ENCODE measurements at regions not wholly inside any gene's neighbourhood (a gene's known extent, or its start where the extent isn't known, plus 50 kb on each side); places are given as distances from the start of the nearest gene placed in this dataset.

DNA sequence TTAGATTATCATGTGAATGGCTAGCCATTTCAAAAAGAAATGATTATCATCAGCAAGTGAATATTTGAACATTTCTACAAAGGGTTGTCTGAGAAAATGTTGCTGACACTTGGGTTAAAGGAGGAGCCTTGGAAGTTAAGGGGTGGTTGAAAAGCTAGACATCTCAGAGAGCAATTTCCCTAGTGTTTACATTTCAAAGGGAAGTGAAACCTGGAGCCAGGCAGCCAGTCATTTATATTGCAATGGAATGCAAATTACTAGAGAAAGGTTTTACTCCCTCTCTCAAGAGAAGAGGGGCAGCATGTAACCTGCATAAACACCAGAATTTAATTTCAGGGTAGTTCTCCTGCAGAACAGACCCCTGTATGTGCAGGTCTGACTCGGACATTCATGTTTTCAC is 279.0 kb downstream of the SLC16A7 start:
- no peak overlapping the region for H3K4ac ChIP-seq (replicated peaks; ENCODE audit: insufficient read length, low read depth, low read length)
- H3K14ac ChIP-seq (ENCODE audit: insufficient read length): no peak overlapping the region
- H2AK5ac ChIP-seq (ENCODE audit: low read depth, low read length): no peak overlapping the region
- no peak overlapping the region for H2BK15ac ChIP-seq (ENCODE audit: low read length)
- H3K23ac ChIP-seq (ENCODE audit: insufficient read length): no peak overlapping the region
- no peak overlapping the region for H2BK5ac ChIP-seq (ENCODE audit: low read depth, low read length)
- H3K9me3 ChIP-seq (ENCODE audit: insufficient read depth in 2 of 2, low read depth in 1 of 2, low read length in 1 of 2): no peaks in the 10 kb centered on the region
- WGBS, 2 experiments (ENCODE audit: extremely low coverage in 1 of 2, insufficient coverage in 1 of 2, insufficient read length in 1 of 2, insufficient replicate concordance in 2 of 2, low coverage in 1 of 2, low lambda C conversion rate in 2 of 2, missing lambda C conversion rate in 1 of 2): 15% methylated on average over 1 of the region's 1 CpG; no CpG with 5 or more reads in 1 of the 2 experiments
- no peak overlapping the region for H3K9ac ChIP-seq (replicated peaks in 1 of 4; ENCODE audit: extremely low read depth in 1 of 4, low read depth in 3 of 4, low read length in 3 of 4)
- H2BK20ac ChIP-seq (ENCODE audit: low read length): no peak overlapping the region
- H2BK120ac ChIP-seq (replicated peaks; ENCODE audit: low read depth, low read length): no peak overlapping the region
- H4K5ac ChIP-seq (ENCODE audit: insufficient read length, low read depth, low read length): no peak overlapping the region
- DNase-seq (ENCODE audit: low read depth in 1 of 2, low spot score in 2 of 2): no peak
- H3K79me1 ChIP-seq (ENCODE audit: low read depth, low read length): no peaks in the 10 kb centered on the region
- no peaks in the 10 kb centered on the region for H3K79me2 ChIP-seq (ENCODE audit: control insufficient read depth in 1 of 2, insufficient read depth in 2 of 2, low read length in 2 of 2)
- TF ChIP-seq CHD2 (IDR thresholded peaks at IDR 0.05; ENCODE audit: low read length): no peak
- no peak for TF ChIP-seq CTBP2 (IDR thresholded peaks at IDR 0.05; ENCODE audit: borderline replicate concordance, insufficient read depth, insufficient read length, low read length)
- TF ChIP-seq SIRT6 (IDR thresholded peaks at IDR 0.05; ENCODE audit: low read length): no peak
- no peak for TF ChIP-seq SIN3A (conservative IDR thresholded peaks at IDR 0.05 in 1 of 2, IDR thresholded peaks at IDR 0.05 in 1 of 2; ENCODE audit: low read depth in 1 of 2, low read length in 2 of 2)
- TF ChIP-seq EP300 (IDR thresholded peaks at IDR 0.05; ENCODE audit: borderline replicate concordance in 1 of 2, low read depth in 2 of 2, low read length in 2 of 2): no peak
- TF ChIP-seq, protein P1, sequence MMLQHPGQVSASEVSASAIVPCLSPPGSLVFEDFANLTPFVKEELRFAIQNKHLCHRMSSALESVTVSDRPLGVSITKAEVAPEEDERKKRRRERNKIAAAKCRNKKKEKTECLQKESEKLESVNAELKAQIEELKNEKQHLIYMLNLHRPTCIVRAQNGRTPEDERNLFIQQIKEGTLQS (IDR thresholded peaks at IDR 0.05; ENCODE audit: insufficient read depth, low read depth, low read length): no peak
- no peak for TF ChIP-seq EGR1 (IDR thresholded peaks at IDR 0.05; ENCODE audit: borderline replicate concordance, low read depth, low read length)
- no peak for TF ChIP-seq CBX8 (IDR thresholded peaks at IDR 0.05; ENCODE audit: borderline replicate concordance, low read depth, low read length)
- TF ChIP-seq RNF2 (IDR thresholded peaks at IDR 0.05; ENCODE audit: borderline replicate concordance, low read depth, low read length, missing control alignments, poor library complexity, severe bottlenecking): no peak
- TF ChIP-seq SRF (IDR thresholded peaks at IDR 0.05; ENCODE audit: low read depth, low read length): no peak
- TF ChIP-seq POLR2AphosphoS5 (IDR thresholded peaks at IDR 0.05; ENCODE audit: low read depth, low read length): no peak
- TF ChIP-seq MAFK (IDR thresholded peaks at IDR 0.05; ENCODE audit: low read depth, low read length): no peak
- no peak for TF ChIP-seq KDM1A (IDR thresholded peaks at IDR 0.05; ENCODE audit: borderline replicate concordance, low read length)
- H3K23me2 ChIP-seq (ENCODE audit: low read depth, low read length): no peaks in the 10 kb centered on the region
- H2BK12ac ChIP-seq (ENCODE audit: low read depth, low read length): no peak overlapping the region
- CTCF ChIA-PET (ENCODE audit: partially characterized antibody): interaction anchor here (0.5 kb wide), 1 partner anchor 34 kb away, joined by 3 read pairs; no protein-coding TSS in a partner anchor
- H4K20me1 ChIP-seq (replicated peaks in 1 of 2; ENCODE audit: control insufficient read depth in 1 of 2, insufficient read depth in 2 of 2, low read length in 2 of 2): no peaks in the 10 kb centered on the region
- H3K36me3 ChIP-seq (ENCODE audit: control insufficient read depth in 2 of 4, insufficient read depth in 4 of 4, low read length in 3 of 4): no peaks in the 10 kb centered on the region
- H2AFZ ChIP-seq (ENCODE audit: low read length): no peak overlapping the region
- peak overlapping the region; percentile 46 to 63 for H3K4me2 ChIP-seq (ENCODE audit: insufficient read depth in 1 of 2, low read depth in 2 of 2, low read length in 2 of 2)
- no peak overlapping the region for H3K27ac ChIP-seq (ENCODE audit: low read depth, low read length)
- POLR2A ChIA-PET (ENCODE audit: partially characterized antibody): no interaction called here
- no peaks in the 10 kb centered on the region for H3K27me3 ChIP-seq (replicated peaks in 1 of 4; ENCODE audit: control insufficient read depth in 3 of 4, extremely low read depth in 1 of 4, insufficient read depth in 3 of 4, low read length in 3 of 4)
- no peak overlapping the region for H4K8ac ChIP-seq (ENCODE audit: extremely low read depth, insufficient read depth, low read length)
- H3K56ac ChIP-seq (replicated peaks; ENCODE audit: insufficient read length, low read depth, low read length): no peak overlapping the region
- peaks cover 0 to 9% (median 5%) of the 10 kb centered on the region in 4 experiments; a peak in 4 of 7 replicates for H3K4me1 ChIP-seq (replicated peaks in 1 of 4; ENCODE audit: control insufficient read depth in 3 of 4, insufficient read depth in 4 of 4, low read length in 3 of 4)
- peak; percentile 96 for FAIRE-seq
- H3K4me3 ChIP-seq (ENCODE audit: extremely low read depth in 1 of 4, insufficient read depth in 2 of 4, low read depth in 3 of 4, low read length in 4 of 4): peak overlapping the region in 2 of 4 experiments; percentile 4 to 45; a peak in 2 of 8 replicates
- no peak overlapping the region for H4K91ac ChIP-seq (replicated peaks; ENCODE audit: insufficient read length, low read length)
- H3K18ac ChIP-seq (ENCODE audit: extremely low read depth, low read length): no peak overlapping the region
